HEK293 (cell line): ENCODE measurements at regions not wholly inside any gene's neighbourhood (a gene's known extent, or its start where the extent isn't known, plus 50 kb on each side); places are given as distances from the start of the nearest gene placed in this dataset.

Experiments used
- CTCF ChIA-PET: fragments of 350-600 bp; formaldehyde crosslinking; extraction: SDS; loops from one replicate; lab custom pipeline; 2021; ENCODE audit warnings: antibody characterized with exemption; lab: Yijun Ruan, JAX
- POLR2A ChIA-PET: fragments of 300-600 bp; formaldehyde crosslinking; extraction: SDS; loops from one replicate; lab custom pipeline; 2020; ENCODE audit warnings: antibody characterized with exemption, inconsistent platforms; lab: Yijun Ruan, JAX
- H3K27ac ChIP-seq: fragments of 200-500 bp; sonication (Bioruptor generic); 2 replicates; pipeline ENCODE4 v1.5.1; 2014; ENCODE audit warnings: low read depth, low read length, control low read depth, inconsistent platforms; ENCODE audit errors: extremely low read depth
- H3K36me3 ChIP-seq, 2 experiments: fragments of 200-500 bp in 1 of 2; sonication (Bioruptor generic) in 1 of 2; 1 replicate in 1 of 2; 2 replicates in 1 of 2; pipeline ENCODE4 v1.5.1; 2014 to 2017; ENCODE audit warnings: inconsistent platforms in 2 of 2, low read length in 2 of 2; ENCODE audit not compliant: control insufficient read depth in 2 of 2, insufficient read depth in 1 of 2
- H3K4me1 ChIP-seq: fragments of 200-500 bp; sonication (Bioruptor generic); 2 replicates; pipeline ENCODE4 v1.5.1; 2014; ENCODE audit warnings: mild to moderate bottlenecking, low read length, inconsistent platforms; ENCODE audit not compliant: control insufficient read depth, insufficient read depth
- H3K4me3 ChIP-seq: 2 replicates; pipeline ENCODE4 v1.5.1; 2011; ENCODE audit warnings: low read depth, mild to moderate bottlenecking, control low read depth, low read length, moderate library complexity
- H3K9me3 ChIP-seq: fragments of 200-500 bp; sonication (Bioruptor generic); 2 replicates; pipeline ENCODE4 v1.5.1; 2014; ENCODE audit warnings: low read depth, low read length, inconsistent platforms; ENCODE audit not compliant: control insufficient read depth, insufficient read depth
- HOXA7 ChIP-seq: sonication (generic); formaldehyde crosslinking; IDR thresholded peaks from 2 replicates; pipeline ENCODE4 v1.8.1; 2022; ENCODE audit warnings: missing genetic modification reagents, borderline replicate concordance
- PRDM1 ChIP-seq: fragments of 450-650 bp; formaldehyde crosslinking; IDR thresholded peaks from 2 replicates; pipeline ENCODE4; 2016; ENCODE audit warnings: missing biosample characterization, missing genetic modification characterization
- SALL2 ChIP-seq: fragments of 450-650 bp; formaldehyde crosslinking; IDR thresholded peaks from 2 replicates; pipeline ENCODE4 v1.5.0; 2017; ENCODE audit warnings: missing biosample characterization, mild to moderate bottlenecking, missing genetic modification characterization, borderline replicate concordance
- ZEB2 ChIP-seq: fragments of 450-650 bp; formaldehyde crosslinking; IDR thresholded peaks from 2 replicates; pipeline ENCODE4 v1.5.1; 2016; ENCODE audit warnings: missing biosample characterization, missing genetic modification characterization
- ZNF138 ChIP-seq: fragments of 450-650 bp; formaldehyde crosslinking; IDR thresholded peaks from 2 replicates; pipeline ENCODE4 v1.5.1; 2016; ENCODE audit warnings: missing biosample characterization, missing genetic modification characterization, borderline replicate concordance
- ZNF16 ChIP-seq: fragments of 450-650 bp; formaldehyde crosslinking; IDR thresholded peaks from 2 replicates; pipeline ENCODE4 v1.5.1; 2016; ENCODE audit warnings: low read depth, missing biosample characterization, missing genetic modification characterization
- ZNF169 ChIP-seq: fragments of 450-650 bp; formaldehyde crosslinking; IDR thresholded peaks from 2 replicates; pipeline ENCODE4 v1.5.1; 2016; ENCODE audit warnings: missing biosample characterization, missing genetic modification characterization
- ZNF211 ChIP-seq: fragments of 450-650 bp; formaldehyde crosslinking; IDR thresholded peaks from 2 replicates; pipeline ENCODE4 v1.5.1; 2016; ENCODE audit warnings: low read depth, missing biosample characterization, missing genetic modification characterization
- ZNF239 ChIP-seq: fragments of 450-650 bp; formaldehyde crosslinking; IDR thresholded peaks from 2 replicates; pipeline ENCODE4 v1.5.1; 2016; ENCODE audit warnings: missing biosample characterization, missing genetic modification characterization
- ZNF354C ChIP-seq: fragments of 450-650 bp; formaldehyde crosslinking; IDR thresholded peaks from 2 replicates; pipeline ENCODE4 v1.5.1; 2016; ENCODE audit warnings: missing biosample characterization, missing genetic modification characterization, low read depth, borderline replicate concordance
- ZNF48 ChIP-seq: fragments of 450-650 bp; formaldehyde crosslinking; IDR thresholded peaks from 2 replicates; pipeline ENCODE4 v1.5.1; 2016; ENCODE audit warnings: missing biosample characterization, missing genetic modification characterization
- ZNF555 ChIP-seq: fragments of 450-650 bp; formaldehyde crosslinking; conservative IDR thresholded peaks from 2 replicates; pipeline ENCODE4 v1.5.1; 2017; ENCODE audit warnings: missing biosample characterization, mild to moderate bottlenecking, missing genetic modification characterization, inconsistent platforms
- ZNF610 ChIP-seq: fragments of 450-650 bp; formaldehyde crosslinking; IDR thresholded peaks from 2 replicates; pipeline ENCODE4 v1.5.1; 2016; ENCODE audit warnings: missing biosample characterization, missing genetic modification characterization, borderline replicate concordance
- ZNF624 ChIP-seq: fragments of 450-650 bp; formaldehyde crosslinking; IDR thresholded peaks from 2 replicates; pipeline ENCODE4 v1.5.1; 2017; ENCODE audit warnings: missing biosample characterization, missing genetic modification characterization
- ZNF670 ChIP-seq: fragments of 450-650 bp; formaldehyde crosslinking; IDR thresholded peaks from 2 replicates; pipeline ENCODE4 v1.5.1; 2016; ENCODE audit warnings: missing biosample characterization, missing genetic modification characterization, low read depth
- ZNF707 ChIP-seq: fragments of 450-650 bp; formaldehyde crosslinking; IDR thresholded peaks from 2 replicates; pipeline ENCODE4 v1.5.1; 2016; ENCODE audit warnings: missing biosample characterization, missing genetic modification characterization
- ZNF76 ChIP-seq: fragments of 450-650 bp; formaldehyde crosslinking; IDR thresholded peaks from 2 replicates; pipeline ENCODE4; 2016; ENCODE audit warnings: low read depth, missing biosample characterization, missing genetic modification characterization, borderline replicate concordance
- TF ChIP-seq, protein P1 (sequence below): fragments of 450-650 bp; formaldehyde crosslinking; IDR thresholded peaks from 2 replicates; pipeline ENCODE4 v1.5.1; 2016; ENCODE audit warnings: missing biosample characterization, missing genetic modification characterization, borderline replicate concordance
- TF ChIP-seq, protein P2 (sequence below): fragments of 450-650 bp; formaldehyde crosslinking; IDR thresholded peaks from 2 replicates; pipeline ENCODE4 v1.5.1; 2017; ENCODE audit warnings: missing biosample characterization, missing genetic modification characterization
- TF ChIP-seq, protein P3 (sequence below): fragments of 450-650 bp; formaldehyde crosslinking; IDR thresholded peaks from 2 replicates; pipeline ENCODE4 v1.5.1; 2016; ENCODE audit warnings: missing biosample characterization, missing genetic modification characterization
- TF ChIP-seq, protein P4 (sequence below): fragments of 450-650 bp; formaldehyde crosslinking; IDR thresholded peaks from 2 replicates; pipeline ENCODE4 v1.5.1; 2017; ENCODE audit warnings: missing biosample characterization, missing genetic modification characterization
- TF ChIP-seq, protein P5 (sequence below): fragments of 450-650 bp; formaldehyde crosslinking; IDR thresholded peaks from 2 replicates; pipeline ENCODE4 v1.5.1; 2016; ENCODE audit warnings: missing biosample characterization, missing genetic modification characterization
- TF ChIP-seq, protein P6 (sequence below): fragments of 450-650 bp; formaldehyde crosslinking; IDR thresholded peaks from 2 replicates; pipeline ENCODE4 v1.5.1; 2016; ENCODE audit warnings: missing biosample characterization, missing genetic modification characterization, low read depth
- TF ChIP-seq, protein P7 (sequence below): fragments of 450-650 bp; IDR thresholded peaks from 2 replicates; pipeline ENCODE4 v1.5.1; 2018; ENCODE audit warnings: missing biosample characterization, missing genetic modification characterization

DNA sequence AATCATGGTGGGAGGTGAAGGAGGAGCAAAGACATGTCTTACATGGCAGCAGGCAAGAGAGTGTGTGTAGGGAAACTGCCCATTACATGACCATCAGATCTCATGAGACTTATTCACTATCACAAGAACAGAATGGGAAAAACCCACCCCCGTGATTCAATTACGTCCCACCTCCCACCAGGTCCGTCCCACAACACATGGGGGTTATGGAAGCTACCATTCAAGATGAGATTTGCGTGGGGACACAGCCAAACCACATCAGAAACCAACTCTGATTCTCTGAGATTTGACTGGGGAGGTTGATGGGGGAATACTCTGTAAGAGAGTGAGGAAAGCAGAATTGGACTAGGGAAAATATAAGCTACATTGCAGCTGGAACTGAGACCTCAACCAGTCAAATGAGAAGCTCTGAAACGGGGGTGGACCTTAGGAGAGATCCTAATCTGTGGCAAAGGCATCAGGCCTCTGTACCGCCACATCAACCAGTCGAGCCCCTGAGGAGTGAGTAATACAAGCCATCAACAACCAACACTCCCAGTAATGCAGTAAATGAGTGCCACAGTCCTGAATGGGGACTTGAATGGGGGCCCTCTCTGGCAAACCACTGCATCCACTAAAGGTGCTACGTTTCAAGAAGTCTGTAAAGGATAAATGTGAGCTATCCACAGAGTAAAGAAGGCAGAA lies 207.9 kb upstream of the GADL1 start:
- POLR2A ChIA-PET = no interaction called here
- H3K4me3 ChIP-seq = no peak overlapping the region
- TF ChIP-seq SALL2 (no peak), ZNF211 (no peak), ZNF239 (tag by site-specific recombination) (no peak), ZNF169 (tag by site-specific recombination) (no peak), ZNF670 (tag by site-specific recombination) (no peak), ZNF555 (no peak), ZNF76 (no peak)
- TF ChIP-seq, protein P1, sequence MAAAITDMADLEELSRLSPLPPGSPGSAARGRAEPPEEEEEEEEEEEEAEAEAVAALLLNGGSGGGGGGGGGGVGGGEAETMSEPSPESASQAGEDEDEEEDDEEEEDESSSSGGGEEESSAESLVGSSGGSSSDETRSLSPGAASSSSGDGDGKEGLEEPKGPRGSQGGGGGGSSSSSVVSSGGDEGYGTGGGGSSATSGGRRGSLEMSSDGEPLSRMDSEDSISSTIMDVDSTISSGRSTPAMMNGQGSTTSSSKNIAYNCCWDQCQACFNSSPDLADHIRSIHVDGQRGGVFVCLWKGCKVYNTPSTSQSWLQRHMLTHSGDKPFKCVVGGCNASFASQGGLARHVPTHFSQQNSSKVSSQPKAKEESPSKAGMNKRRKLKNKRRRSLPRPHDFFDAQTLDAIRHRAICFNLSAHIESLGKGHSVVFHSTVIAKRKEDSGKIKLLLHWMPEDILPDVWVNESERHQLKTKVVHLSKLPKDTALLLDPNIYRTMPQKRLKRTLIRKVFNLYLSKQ (tag by site-specific recombination) = no peak
- TF ChIP-seq, protein P2, sequence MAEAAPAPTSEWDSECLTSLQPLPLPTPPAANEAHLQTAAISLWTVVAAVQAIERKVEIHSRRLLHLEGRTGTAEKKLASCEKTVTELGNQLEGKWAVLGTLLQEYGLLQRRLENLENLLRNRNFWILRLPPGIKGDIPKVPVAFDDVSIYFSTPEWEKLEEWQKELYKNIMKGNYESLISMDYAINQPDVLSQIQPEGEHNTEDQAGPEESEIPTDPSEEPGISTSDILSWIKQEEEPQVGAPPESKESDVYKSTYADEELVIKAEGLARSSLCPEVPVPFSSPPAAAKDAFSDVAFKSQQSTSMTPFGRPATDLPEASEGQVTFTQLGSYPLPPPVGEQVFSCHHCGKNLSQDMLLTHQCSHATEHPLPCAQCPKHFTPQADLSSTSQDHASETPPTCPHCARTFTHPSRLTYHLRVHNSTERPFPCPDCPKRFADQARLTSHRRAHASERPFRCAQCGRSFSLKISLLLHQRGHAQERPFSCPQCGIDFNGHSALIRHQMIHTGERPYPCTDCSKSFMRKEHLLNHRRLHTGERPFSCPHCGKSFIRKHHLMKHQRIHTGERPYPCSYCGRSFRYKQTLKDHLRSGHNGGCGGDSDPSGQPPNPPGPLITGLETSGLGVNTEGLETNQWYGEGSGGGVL (tag by site-specific recombination) = no peak
- TF ChIP-seq, protein P3, sequence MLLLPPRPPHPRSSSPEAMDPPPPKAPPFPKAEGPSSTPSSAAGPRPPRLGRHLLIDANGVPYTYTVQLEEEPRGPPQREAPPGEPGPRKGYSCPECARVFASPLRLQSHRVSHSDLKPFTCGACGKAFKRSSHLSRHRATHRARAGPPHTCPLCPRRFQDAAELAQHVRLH = no peak
- H3K4me1 ChIP-seq = no peaks in the 10 kb centered on the region
- no peaks in the 10 kb centered on the region for H3K36me3 ChIP-seq
- H3K27ac ChIP-seq = no peak overlapping the region
- CTCF ChIA-PET = interaction anchor here (0.7 kb wide), 1 partner anchor 316 kb away, joined by 3 read pairs; no protein-coding TSS in a partner anchor
- no peaks in the 10 kb centered on the region for H3K9me3 ChIP-seq

DNA sequence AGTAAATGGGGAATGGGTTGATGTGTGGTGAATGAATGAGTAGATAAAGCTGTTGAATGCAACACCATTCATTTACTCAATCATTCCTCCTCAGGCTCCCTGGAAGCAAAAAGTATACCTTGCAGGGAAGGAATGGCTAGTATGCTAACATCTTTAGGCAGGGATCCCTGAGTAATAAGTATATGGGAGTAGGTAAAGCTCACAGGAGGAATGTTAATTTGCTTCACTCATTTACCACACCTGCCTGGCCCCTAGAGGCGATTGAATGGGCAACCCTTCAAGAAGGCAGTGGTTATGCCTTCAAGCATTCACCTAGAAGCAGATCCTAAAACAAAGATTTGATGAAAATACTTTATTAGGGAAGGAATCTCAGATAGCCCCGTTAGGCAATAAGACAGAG lies 208.7 kb upstream of the GADL1 start:
- no peak overlapping the region for H3K4me3 ChIP-seq
- no peaks in the 10 kb centered on the region for H3K4me1 ChIP-seq
- H3K36me3 ChIP-seq = no peaks in the 10 kb centered on the region
- H3K27ac ChIP-seq = no peak overlapping the region
- ChIA-PET POLR2A (no interaction called here), CTCF (no interaction called here)
- no peaks in the 10 kb centered on the region for H3K9me3 ChIP-seq
- TF ChIP-seq, protein P4, sequence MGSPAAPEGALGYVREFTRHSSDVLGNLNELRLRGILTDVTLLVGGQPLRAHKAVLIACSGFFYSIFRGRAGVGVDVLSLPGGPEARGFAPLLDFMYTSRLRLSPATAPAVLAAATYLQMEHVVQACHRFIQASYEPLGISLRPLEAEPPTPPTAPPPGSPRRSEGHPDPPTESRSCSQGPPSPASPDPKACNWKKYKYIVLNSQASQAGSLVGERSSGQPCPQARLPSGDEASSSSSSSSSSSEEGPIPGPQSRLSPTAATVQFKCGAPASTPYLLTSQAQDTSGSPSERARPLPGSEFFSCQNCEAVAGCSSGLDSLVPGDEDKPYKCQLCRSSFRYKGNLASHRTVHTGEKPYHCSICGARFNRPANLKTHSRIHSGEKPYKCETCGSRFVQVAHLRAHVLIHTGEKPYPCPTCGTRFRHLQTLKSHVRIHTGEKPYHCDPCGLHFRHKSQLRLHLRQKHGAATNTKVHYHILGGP (tag by site-specific recombination) = no peak
- TF ChIP-seq, protein P5, sequence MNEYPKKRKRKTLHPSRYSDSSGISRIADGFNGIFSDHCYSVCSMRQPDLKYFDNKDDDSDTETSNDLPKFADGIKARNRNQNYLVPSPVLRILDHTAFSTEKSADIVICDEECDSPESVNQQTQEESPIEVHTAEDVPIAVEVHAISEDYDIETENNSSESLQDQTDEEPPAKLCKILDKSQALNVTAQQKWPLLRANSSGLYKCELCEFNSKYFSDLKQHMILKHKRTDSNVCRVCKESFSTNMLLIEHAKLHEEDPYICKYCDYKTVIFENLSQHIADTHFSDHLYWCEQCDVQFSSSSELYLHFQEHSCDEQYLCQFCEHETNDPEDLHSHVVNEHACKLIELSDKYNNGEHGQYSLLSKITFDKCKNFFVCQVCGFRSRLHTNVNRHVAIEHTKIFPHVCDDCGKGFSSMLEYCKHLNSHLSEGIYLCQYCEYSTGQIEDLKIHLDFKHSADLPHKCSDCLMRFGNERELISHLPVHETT (tag by site-specific recombination) = no peak
- TF ChIP-seq ZNF354C (tag by site-specific recombination) (no peak), ZEB2 (tag by site-specific recombination) (no peak), ZNF624 (tag by site-specific recombination) (no peak), ZNF707 (tag by site-specific recombination) (no peak), HOXA7 (no peak), PRDM1 (no peak), ZNF610 (tag by site-specific recombination) (no peak), ZNF138 (tag by site-specific recombination) (no peak), ZNF16 (tag by site-specific recombination) (no peak), ZNF48 (no peak)
- TF ChIP-seq, protein P6, sequence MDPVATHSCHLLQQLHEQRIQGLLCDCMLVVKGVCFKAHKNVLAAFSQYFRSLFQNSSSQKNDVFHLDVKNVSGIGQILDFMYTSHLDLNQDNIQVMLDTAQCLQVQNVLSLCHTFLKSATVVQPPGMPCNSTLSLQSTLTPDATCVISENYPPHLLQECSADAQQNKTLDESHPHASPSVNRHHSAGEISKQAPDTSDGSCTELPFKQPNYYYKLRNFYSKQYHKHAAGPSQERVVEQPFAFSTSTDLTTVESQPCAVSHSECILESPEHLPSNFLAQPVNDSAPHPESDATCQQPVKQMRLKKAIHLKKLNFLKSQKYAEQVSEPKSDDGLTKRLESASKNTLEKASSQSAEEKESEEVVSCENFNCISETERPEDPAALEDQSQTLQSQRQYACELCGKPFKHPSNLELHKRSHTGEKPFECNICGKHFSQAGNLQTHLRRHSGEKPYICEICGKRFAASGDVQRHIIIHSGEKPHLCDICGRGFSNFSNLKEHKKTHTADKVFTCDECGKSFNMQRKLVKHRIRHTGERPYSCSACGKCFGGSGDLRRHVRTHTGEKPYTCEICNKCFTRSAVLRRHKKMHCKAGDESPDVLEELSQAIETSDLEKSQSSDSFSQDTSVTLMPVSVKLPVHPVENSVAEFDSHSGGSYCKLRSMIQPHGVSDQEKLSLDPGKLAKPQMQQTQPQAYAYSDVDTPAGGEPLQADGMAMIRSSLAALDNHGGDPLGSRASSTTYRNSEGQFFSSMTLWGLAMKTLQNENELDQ (tag by site-specific recombination) = no peak
- TF ChIP-seq, protein P7, sequence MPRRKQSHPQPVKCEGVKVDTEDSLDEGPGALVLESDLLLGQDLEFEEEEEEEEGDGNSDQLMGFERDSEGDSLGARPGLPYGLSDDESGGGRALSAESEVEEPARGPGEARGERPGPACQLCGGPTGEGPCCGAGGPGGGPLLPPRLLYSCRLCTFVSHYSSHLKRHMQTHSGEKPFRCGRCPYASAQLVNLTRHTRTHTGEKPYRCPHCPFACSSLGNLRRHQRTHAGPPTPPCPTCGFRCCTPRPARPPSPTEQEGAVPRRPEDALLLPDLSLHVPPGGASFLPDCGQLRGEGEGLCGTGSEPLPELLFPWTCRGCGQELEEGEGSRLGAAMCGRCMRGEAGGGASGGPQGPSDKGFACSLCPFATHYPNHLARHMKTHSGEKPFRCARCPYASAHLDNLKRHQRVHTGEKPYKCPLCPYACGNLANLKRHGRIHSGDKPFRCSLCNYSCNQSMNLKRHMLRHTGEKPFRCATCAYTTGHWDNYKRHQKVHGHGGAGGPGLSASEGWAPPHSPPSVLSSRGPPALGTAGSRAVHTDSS (tag by site-specific recombination) = no peak
